Lower leg skin (tissue), 3 donors: ENCODE measurements at regions not wholly inside any gene's neighbourhood (a gene's known extent, or its start where the extent isn't known, plus 50 kb on each side); places are given as distances from the start of the nearest gene placed in this dataset.

Experiments
- POLR2A ChIP-seq, 2 donors: fragments of 450-650 bp; IDR thresholded peaks; one replicate each; pipeline ENCODE4 v1.6.1; 2016 to 2017; ENCODE audit warnings: antibody characterized with exemption in 2 of 2, mild to moderate bottlenecking in 1 of 2, moderate library complexity in 1 of 2
- TF ChIP-seq, protein P1 (sequence below), 3 donors: fragments of 450-650 bp; IDR thresholded peaks; one replicate each; pipeline ENCODE4 v1.5.1; 2016; ENCODE audit warnings: antibody characterized with exemption in 3 of 3, mild to moderate bottlenecking in 3 of 3, moderate library complexity in 2 of 3

DNA sequence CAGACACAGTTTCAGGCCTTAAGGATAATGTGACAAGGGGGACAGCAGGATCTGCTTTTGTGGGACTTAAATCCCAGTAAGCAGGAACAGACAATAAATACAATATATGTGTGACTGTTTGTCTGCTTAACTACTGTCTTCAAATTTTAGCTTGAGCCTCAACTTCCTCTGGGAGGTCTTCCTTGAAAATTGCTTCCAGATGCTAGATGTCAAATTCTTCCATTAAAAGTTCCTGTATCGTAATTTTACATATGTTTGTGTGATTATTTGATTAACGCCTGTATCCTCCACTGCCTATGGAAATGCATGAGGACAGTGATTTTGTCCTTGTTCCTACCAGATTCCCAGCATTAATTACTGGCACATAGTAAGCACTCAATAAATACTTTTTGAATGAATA, 385.5 kb downstream of the NDFIP2 start:
- no peak for TF ChIP-seq POLR2A (IDR thresholded peaks at IDR 0.05)
- TF ChIP-seq, protein P1, sequence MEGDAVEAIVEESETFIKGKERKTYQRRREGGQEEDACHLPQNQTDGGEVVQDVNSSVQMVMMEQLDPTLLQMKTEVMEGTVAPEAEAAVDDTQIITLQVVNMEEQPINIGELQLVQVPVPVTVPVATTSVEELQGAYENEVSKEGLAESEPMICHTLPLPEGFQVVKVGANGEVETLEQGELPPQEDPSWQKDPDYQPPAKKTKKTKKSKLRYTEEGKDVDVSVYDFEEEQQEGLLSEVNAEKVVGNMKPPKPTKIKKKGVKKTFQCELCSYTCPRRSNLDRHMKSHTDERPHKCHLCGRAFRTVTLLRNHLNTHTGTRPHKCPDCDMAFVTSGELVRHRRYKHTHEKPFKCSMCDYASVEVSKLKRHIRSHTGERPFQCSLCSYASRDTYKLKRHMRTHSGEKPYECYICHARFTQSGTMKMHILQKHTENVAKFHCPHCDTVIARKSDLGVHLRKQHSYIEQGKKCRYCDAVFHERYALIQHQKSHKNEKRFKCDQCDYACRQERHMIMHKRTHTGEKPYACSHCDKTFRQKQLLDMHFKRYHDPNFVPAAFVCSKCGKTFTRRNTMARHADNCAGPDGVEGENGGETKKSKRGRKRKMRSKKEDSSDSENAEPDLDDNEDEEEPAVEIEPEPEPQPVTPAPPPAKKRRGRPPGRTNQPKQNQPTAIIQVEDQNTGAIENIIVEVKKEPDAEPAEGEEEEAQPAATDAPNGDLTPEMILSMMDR (IDR thresholded peaks at IDR 0.05) = no peak
